H9 (cell line): ENCODE measurements at regions not wholly inside any gene's neighbourhood (a gene's known extent, or its start where the extent isn't known, plus 50 kb on each side); places are given as distances from the start of the nearest gene placed in this dataset.

Experiments used
- DNase-seq: peaks from one replicate; pipeline ENCODE4 v3.0.0-alpha.2; 2017
- H2AFZ ChIP-seq: one replicate; pipeline ENCODE4 v1.6.1; 2013; ENCODE audit warnings: mild to moderate bottlenecking, low read length, control low read depth, moderate library complexity
- H2AK5ac ChIP-seq: 2 replicates; pipeline ENCODE4 v1.6.1; 2013; ENCODE audit warnings: low read length, control low read depth, mixed read lengths; ENCODE audit not compliant: insufficient read length
- H2BK120ac ChIP-seq: one replicate; pipeline ENCODE4 v1.6.1; 2013; ENCODE audit warnings: low read depth, mild to moderate bottlenecking, low read length, control low read depth, inconsistent platforms; ENCODE audit not compliant: poor library complexity, severe bottlenecking
- H2BK12ac ChIP-seq: 2 replicates; pipeline ENCODE4 v1.6.1; 2013; ENCODE audit warnings: low read length, control low read depth, mixed read lengths, low read depth; ENCODE audit not compliant: insufficient read length
- H2BK15ac ChIP-seq: 2 replicates; pipeline ENCODE4 v1.6.1; 2013; ENCODE audit warnings: low read depth, low read length, control low read depth
- H2BK20ac ChIP-seq: one replicate; pipeline ENCODE4 v1.6.1; 2013; ENCODE audit warnings: low read depth, mild to moderate bottlenecking, low read length, control low read depth, inconsistent platforms; ENCODE audit not compliant: poor library complexity, severe bottlenecking
- H2BK5ac ChIP-seq: 2 replicates; pipeline ENCODE4 v1.6.1; 2013; ENCODE audit warnings: low read length, control low read depth, mixed read lengths; ENCODE audit not compliant: insufficient read length
- H3K14ac ChIP-seq: 2 replicates; pipeline ENCODE4 v1.6.1; 2013; ENCODE audit warnings: low read length, control low read depth; ENCODE audit not compliant: insufficient read depth
- H3K18ac ChIP-seq: 2 replicates; pipeline ENCODE4 v1.6.1; 2013; ENCODE audit warnings: low read depth, mild to moderate bottlenecking, mixed read lengths, low read length, control low read depth; ENCODE audit not compliant: insufficient read length
- H3K23ac ChIP-seq: 2 replicates; pipeline ENCODE4 v1.6.1; 2013; ENCODE audit warnings: low read length, control low read depth, mixed read lengths, low read depth; ENCODE audit not compliant: insufficient read length
- H3K23me2 ChIP-seq: 2 replicates; pipeline ENCODE4 v1.6.1; 2013; ENCODE audit warnings: low read depth, mild to moderate bottlenecking, mixed read lengths, low read length, control low read depth; ENCODE audit not compliant: insufficient read length, poor library complexity, severe bottlenecking
- H3K27ac ChIP-seq: 2 replicates; pipeline ENCODE4 v1.5.1; 2013; ENCODE audit warnings: low read length, control low read depth, mixed read lengths, low read depth; ENCODE audit not compliant: insufficient read length
- H3K27me3 ChIP-seq: 2 replicates; pipeline ENCODE4 v1.6.1; 2013; ENCODE audit warnings: low read length, control low read depth, inconsistent platforms; ENCODE audit not compliant: insufficient read depth
- H3K4ac ChIP-seq: 2 replicates; pipeline ENCODE4 v1.6.1; 2013; ENCODE audit warnings: low read depth, mild to moderate bottlenecking, control low read depth, inconsistent platforms, low read length, moderate library complexity
- H3K4me1 ChIP-seq: 2 replicates; pipeline ENCODE4 v1.6.1; 2013; ENCODE audit warnings: low read length, control low read depth, inconsistent platforms; ENCODE audit not compliant: insufficient read depth
- H3K4me2 ChIP-seq: 2 replicates; pipeline ENCODE4 v1.6.1; 2013; ENCODE audit warnings: low read length, control low read depth, mixed read lengths; ENCODE audit not compliant: insufficient read length, insufficient read depth
- H3K56ac ChIP-seq: 2 replicates; pipeline ENCODE4 v1.6.1; 2013; ENCODE audit warnings: low read depth, mild to moderate bottlenecking, mixed read lengths, low read length, control low read depth; ENCODE audit not compliant: insufficient read length
- H3K79me1 ChIP-seq: 2 replicates; pipeline ENCODE4 v1.6.1; 2013; ENCODE audit warnings: low read depth, mild to moderate bottlenecking, moderate library complexity, low read length, control low read depth, inconsistent platforms; ENCODE audit not compliant: insufficient read depth, poor library complexity, severe bottlenecking
- H3K79me2 ChIP-seq: 2 replicates; pipeline ENCODE4 v1.6.1; 2013; ENCODE audit warnings: low read length, control low read depth, inconsistent platforms; ENCODE audit not compliant: insufficient read depth
- H3K9ac ChIP-seq: 2 replicates; pipeline ENCODE4 v1.6.1; 2013; ENCODE audit warnings: low read length, control low read depth, mixed read lengths; ENCODE audit not compliant: insufficient read length; ENCODE audit errors: extremely low read depth
- H3K9me3 ChIP-seq: one replicate; pipeline ENCODE4 v1.6.1; 2013; ENCODE audit warnings: low read depth, low read length, inconsistent platforms; ENCODE audit not compliant: control insufficient read depth
- H3T11ph ChIP-seq: one replicate; pipeline ENCODE4 v1.6.1; 2013; ENCODE audit warnings: mild to moderate bottlenecking, low read length, control low read depth, inconsistent platforms
- H4K20me1 ChIP-seq: one replicate; pipeline ENCODE4 v1.6.1; 2013; ENCODE audit not compliant: control insufficient read depth, insufficient read length, insufficient read depth
- H4K5ac ChIP-seq: 2 replicates; pipeline ENCODE4 v1.6.1; 2013; ENCODE audit warnings: low read depth, mild to moderate bottlenecking, mixed read lengths, low read length, control low read depth; ENCODE audit not compliant: insufficient read length
- H4K8ac ChIP-seq: replicated peaks from 2 replicates; pipeline ENCODE4 v1.6.1; 2013; ENCODE audit warnings: low read length, control low read depth, mixed read lengths, low read depth; ENCODE audit not compliant: insufficient read length
- H4K91ac ChIP-seq: 2 replicates; pipeline ENCODE4 v1.6.1; 2013; ENCODE audit warnings: low read depth, mild to moderate bottlenecking, moderate library complexity, mixed read lengths, low read length, control low read depth; ENCODE audit not compliant: insufficient read length
- H3K27ac Mint-ChIP-seq, 3 experiments: 2 replicates in 2 of 3; 3 replicates in 1 of 3; pipeline ENCODE4 v1.8.0; 2020 to 2021; ENCODE audit warnings: mixed read lengths in 3 of 3, mild to moderate bottlenecking in 1 of 3, moderate library complexity in 1 of 3
- H3K27me3 Mint-ChIP-seq: 2 replicates; pipeline ENCODE4 v1.8.0; 2021; ENCODE audit warnings: low read depth, mild to moderate bottlenecking, moderate library complexity, mixed read lengths
- H3K36me3 Mint-ChIP-seq, 3 experiments: 2 replicates in 2 of 3; 3 replicates in 1 of 3; pipeline ENCODE4 v1.8.0; 2020 to 2021; ENCODE audit warnings: low read depth in 3 of 3, mixed read lengths in 3 of 3; ENCODE audit not compliant: insufficient read depth in 1 of 3
- H3K4me1 Mint-ChIP-seq, 2 experiments: 2 replicates each; pipeline ENCODE4 v1.8.0; 2020; ENCODE audit warnings: mixed read lengths in 2 of 2
- H3K4me3 Mint-ChIP-seq, 2 experiments: 2 replicates in 1 of 2; 3 replicates in 1 of 2; pipeline ENCODE4 v1.8.0; 2020 to 2021; ENCODE audit warnings: mild to moderate bottlenecking in 2 of 2, mixed read lengths in 2 of 2, moderate library complexity in 1 of 2
- H3K9me3 Mint-ChIP-seq, 2 experiments: 2 replicates in 1 of 2; 3 replicates in 1 of 2; pipeline ENCODE4 v1.8.0; 2020; ENCODE audit warnings: mild to moderate bottlenecking in 2 of 2, mixed read lengths in 2 of 2, moderate library complexity in 1 of 2
- WGBS: extraction: QIAGEN DNeasy Blood & Tissue Kit; methylation state at CpG from one replicate; pipeline ENCODE4 v1.1.7; 2013; ENCODE audit warnings: missing lambda C conversion rate, low lambda C conversion rate, mixed read lengths; ENCODE audit not compliant: insufficient read length; ENCODE audit errors: extremely low coverage; 5-methylcytosine and 5-hydroxymethylcytosine counted together
- TF ChIP-seq, protein P1 (sequence below): fragments of 200-600 bp; sonication (generic); conservative IDR thresholded peaks from 3 replicates; pipeline ENCODE4 v1.8.0; 2021; ENCODE audit warnings: antibody characterized with exemption, mild to moderate bottlenecking

DNA sequence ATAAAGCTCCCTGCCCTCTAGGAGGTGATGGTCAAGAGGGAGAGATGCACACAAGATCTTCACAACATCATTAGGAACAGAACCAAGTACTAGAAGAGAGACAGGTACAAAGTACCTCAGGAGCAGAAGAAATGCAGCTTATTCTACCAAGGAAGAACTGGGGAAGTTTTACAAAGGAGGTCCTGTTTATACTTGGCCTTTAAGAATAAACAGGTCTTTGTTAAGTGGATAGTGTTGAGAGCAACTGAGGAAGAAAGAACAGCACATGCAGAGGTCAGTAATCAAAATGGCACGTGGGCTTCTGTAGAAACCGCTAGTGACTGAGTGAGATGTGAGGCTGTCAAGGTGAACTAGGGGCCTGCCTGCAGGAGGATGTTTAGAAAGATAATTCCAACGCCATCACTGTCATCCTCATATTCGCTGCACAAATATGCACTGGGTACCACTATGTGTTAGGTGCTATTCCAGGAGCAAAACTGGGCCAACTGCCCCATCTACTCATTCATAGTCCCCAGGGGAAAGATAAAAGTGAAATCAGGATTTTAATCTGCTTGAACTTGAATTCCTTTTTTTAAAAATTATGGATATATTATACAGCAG lies 61.1 kb downstream of the ID4 start:
- Mint-ChIP-seq H3K4me1 (peaks cover 4% of the 10 kb centered on the region in 2 experiments; a peak in 3 of 4 replicates), H3K4me3 (no peak overlapping the region), H3K36me3 (no peaks in the 10 kb centered on the region; a peak in 1 of 7 replicates), H3K27me3 (no peaks in the 10 kb centered on the region), H3K9me3 (no peaks in the 10 kb centered on the region; a peak in 3 of 5 replicates), H3K27ac (no peak overlapping the region)
- no CpG with 5 or more reads among the region's 4 CpGs for WGBS
- Histone ChIP-seq H3K27ac (no peak overlapping the region), H3K79me1 (no peaks in the 10 kb centered on the region), H3K27me3 (no peaks in the 10 kb centered on the region), H3K23me2 (no peaks in the 10 kb centered on the region), H4K5ac (no peak overlapping the region), H2BK20ac (no peak overlapping the region), H2BK15ac (no peak overlapping the region), H3K4me2 (no peak overlapping the region), H4K91ac (no peak overlapping the region), H4K20me1 (no peaks in the 10 kb centered on the region), H4K8ac (no peak overlapping the region), H3K4me1 (no peaks in the 10 kb centered on the region), H3K56ac (no peak overlapping the region), H3K18ac (no peak overlapping the region), H2AFZ (no peak overlapping the region), H2BK120ac (no peak overlapping the region), H3K4ac (no peak overlapping the region), H3K14ac (no peak overlapping the region), H3K9ac (no peak overlapping the region), H3K9me3 (no peaks in the 10 kb centered on the region), H2BK12ac (no peak overlapping the region), H3K79me2 (no peaks in the 10 kb centered on the region), H2BK5ac (no peak overlapping the region), H2AK5ac (no peak overlapping the region), H3T11ph (no peak overlapping the region), H3K23ac (no peak overlapping the region)
- DNase-seq: no peak
- TF ChIP-seq, protein P1, sequence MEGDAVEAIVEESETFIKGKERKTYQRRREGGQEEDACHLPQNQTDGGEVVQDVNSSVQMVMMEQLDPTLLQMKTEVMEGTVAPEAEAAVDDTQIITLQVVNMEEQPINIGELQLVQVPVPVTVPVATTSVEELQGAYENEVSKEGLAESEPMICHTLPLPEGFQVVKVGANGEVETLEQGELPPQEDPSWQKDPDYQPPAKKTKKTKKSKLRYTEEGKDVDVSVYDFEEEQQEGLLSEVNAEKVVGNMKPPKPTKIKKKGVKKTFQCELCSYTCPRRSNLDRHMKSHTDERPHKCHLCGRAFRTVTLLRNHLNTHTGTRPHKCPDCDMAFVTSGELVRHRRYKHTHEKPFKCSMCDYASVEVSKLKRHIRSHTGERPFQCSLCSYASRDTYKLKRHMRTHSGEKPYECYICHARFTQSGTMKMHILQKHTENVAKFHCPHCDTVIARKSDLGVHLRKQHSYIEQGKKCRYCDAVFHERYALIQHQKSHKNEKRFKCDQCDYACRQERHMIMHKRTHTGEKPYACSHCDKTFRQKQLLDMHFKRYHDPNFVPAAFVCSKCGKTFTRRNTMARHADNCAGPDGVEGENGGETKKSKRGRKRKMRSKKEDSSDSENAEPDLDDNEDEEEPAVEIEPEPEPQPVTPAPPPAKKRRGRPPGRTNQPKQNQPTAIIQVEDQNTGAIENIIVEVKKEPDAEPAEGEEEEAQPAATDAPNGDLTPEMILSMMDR: no peak
